HG03575 (cell line): ENCODE measurements at regions not wholly inside any gene's neighbourhood (a gene's known extent, or its start where the extent isn't known, plus 50 kb on each side); places are given as distances from the start of the nearest gene placed in this dataset.

ENCODE experiments used
- ATAC-seq: cut with Tn5 transposase; IDR thresholded peaks from one replicate; pipeline ENCODE4 v1.9.1; 2021; ENCODE audit not compliant: unreplicated experiment, insufficient number of reproducible peaks, low FRiP score; ENCODE audit errors: extremely low read depth

DNA sequence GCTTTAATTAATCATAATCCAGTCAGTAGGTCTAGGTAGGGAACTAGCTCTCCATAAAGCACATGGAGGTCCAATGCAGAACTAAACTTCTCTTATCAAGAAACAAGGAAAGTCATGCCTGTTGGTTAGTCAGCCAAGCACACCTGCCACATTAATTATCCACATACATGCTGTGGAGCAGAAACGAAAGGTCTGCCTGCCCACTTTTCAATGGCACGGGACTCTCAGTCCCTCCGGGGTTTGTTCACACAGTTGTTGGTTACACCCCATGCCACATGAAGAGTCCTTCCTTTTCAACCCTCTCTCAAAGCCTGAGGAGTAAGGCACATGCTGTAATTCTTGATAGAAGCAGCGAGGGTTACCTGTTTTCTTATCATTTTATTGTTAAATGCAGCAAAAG lies 1096.4 kb upstream of the MAP3K7 start:
- ATAC-seq, result no peak

DNA sequence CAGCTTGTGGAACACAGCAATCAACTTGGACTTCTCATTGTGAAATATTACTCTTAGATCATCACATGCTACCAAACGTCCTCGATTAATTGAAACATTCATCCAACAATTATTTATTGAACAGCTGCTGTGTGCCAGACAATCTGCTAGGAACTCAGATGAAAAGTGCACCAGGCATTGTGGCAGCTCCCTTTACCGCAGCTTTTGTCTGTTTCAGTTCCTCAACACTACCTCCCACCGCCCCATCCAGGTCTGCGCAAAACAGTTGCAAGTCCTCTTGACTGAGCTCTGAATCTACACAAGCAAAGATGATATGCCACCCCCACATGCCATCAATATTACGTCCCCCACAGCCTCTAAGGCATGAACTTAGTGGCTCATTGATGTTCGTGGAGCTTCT lies 1094.4 kb upstream of the MAP3K7 start:
- ATAC-seq, result no peak

DNA sequence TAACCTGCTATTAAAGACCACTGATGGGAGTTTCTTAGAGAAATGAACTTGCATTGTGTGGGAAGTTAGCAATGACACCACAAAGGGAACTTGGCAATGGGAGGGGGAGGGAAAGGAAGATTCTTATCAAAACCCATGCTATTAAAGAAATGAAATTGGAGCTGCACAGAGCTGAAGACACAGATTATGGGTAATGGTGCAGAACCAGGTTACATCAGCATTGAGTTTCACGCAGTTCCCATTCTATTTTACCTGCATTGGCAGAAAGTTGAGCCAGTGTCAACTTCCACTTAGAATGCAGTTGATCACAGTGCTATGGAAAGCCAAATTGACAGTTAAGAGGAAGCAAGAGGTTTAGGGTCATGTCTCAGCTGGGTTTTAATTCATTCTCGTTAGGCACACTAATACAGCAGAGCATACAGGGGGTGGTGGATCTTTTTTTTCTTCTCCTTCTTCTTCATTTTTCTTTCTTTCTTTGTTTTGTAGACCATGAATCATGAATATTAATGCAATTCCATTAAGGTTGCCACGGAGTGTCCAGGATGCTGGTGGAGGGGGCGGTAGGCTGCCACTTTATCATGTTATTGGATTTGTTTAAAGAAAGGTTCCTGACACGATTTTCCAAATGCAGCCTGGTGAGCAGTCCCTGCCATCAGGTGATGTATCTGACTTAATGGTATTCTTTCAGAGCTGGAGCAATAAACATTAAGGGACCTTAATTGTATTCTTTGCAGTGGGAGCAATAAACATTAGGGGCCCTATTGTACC lies 1092.0 kb upstream of the MAP3K7 start:
- no peak for ATAC-seq

DNA sequence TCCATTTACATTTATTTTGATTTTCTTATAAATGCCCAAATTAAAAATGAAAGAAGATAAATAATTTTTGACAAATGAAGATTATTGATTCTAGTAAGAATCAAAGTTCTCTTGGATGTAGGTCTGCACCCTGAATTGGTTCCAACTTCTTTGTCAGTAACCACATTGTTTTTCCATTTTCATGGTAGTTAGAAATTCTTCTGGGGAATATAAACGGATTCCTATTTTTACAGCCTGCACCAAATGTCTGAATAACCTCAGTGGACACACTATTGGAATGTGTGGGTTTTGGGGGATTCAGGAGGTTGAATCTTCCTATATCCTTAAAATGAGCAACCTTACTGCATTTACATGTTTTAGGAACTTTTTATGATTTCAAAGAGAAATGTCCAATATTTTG lies 1085.3 kb upstream of the MAP3K7 start:
- ATAC-seq, result no peak

DNA sequence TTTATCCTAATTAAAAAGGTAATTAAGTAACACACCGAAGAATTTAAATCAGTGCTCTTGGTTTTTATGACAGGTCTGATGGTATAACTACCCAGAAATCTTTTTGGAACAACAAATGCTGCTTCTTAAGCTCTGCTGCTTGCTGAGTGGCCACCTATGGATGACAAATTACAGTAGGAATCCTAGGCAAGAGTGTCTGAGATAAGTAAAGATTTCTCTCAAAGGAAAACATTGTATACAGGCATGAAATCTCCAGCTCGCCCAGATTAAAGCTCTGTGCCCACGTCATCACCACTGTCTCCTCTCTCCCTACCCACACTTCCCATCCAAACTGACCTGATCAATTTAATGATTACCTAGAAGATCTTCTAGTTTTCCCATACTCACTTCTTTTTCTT lies 1083.0 kb upstream of the MAP3K7 start:
- no peak for ATAC-seq

DNA sequence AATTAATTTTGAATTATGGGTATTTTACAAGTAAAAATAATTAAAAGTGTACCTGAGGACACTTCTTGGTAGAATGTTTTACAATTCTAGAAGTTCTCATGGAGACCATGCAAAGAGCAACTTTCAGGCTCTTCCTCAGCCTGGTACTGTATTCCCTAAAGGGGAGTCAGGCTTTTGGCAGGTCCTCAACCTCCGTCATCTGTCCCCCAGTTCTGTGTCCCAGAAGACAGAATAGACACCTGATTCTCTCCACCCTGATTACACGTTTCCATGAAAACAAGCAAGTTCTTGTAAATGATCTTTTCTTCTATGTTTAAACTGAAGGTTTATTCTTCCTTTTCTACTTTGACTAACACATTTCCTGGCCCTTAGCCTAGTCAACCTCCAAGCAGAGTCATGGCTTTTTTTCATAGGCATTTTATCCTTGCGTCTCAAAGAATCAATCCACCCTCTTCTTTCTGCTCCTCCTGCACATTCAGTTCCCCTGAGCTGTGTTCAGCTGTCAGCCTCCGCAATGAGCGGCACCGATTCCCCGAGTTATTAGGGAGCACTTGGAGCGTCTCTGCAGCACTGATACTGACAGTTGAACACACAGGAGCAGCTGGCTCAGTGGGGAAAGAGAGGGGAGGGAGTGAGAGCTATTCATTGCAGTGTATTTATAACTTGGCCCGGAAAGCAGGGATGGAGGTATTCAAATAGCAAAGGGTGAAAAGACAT lies 1082.4 kb upstream of the MAP3K7 start:
- no peak for ATAC-seq

DNA sequence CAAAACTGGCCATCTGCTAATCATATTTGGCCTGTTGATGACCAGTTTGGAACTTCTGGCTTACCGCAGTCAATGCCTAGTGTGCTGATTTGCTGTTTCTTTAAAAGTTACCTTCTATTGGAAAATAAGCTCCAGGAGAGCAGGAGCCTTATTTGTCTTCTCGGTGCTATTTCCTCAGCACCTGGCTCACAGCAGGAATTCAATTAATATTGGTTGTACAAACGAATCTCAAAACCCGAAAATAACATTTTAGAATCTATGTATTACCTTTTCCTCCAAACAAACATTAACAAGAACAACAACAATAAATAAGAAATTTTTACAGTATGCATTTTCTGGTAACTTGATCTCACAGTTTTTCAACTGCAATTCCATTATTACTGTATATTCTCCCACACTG lies 1080.7 kb upstream of the MAP3K7 start:
- no peak for ATAC-seq

DNA sequence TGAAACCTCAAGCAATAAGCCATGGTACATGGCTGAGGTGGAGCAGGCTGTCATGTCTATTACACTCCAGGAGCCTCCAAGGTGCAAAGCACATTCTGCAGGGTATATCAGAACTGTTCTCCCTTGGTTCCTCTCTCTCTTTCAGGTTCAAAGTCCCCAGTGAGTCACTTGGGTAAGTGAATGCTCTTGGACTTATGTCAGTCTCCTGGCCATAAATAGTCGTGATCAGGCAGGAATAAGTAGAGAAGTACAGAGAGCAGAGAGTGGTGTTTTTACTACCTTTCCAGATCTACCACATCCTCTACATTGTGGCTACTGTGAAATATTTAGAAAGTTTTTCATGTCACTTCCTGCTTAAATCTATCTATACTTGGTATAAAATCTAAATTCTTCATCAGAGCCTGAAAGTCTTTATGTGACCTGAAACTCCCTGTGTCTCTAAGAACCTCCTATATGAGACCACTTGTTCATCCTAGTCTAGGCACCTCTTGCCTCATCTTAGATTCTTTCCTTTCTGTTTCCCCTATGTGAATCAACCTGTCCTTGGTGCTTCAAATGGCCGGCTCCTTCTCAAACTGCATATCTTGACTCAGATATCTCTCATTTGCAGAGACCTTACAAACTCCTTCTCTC lies 1077.6 kb upstream of the MAP3K7 start:
- ATAC-seq, result no peak

DNA sequence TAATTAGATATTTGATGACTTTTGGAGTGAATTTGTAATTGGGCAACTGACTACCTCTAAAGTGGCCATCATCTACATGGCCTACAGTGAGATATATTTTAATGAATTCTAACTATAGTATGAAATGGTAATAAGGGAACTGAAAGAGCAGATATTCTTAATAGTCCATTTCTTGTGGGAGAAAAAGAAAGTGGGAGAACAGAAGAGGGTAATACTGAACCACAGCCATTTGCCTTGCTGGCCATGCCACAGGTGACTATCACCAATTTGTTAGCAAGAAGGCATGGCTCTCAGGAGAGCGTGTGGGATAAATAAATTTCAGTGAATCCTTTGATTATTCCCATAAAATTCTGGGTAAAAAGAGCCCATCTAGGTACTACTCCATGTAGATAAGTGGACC lies 1074.0 kb upstream of the MAP3K7 start:
- no peak for ATAC-seq

DNA sequence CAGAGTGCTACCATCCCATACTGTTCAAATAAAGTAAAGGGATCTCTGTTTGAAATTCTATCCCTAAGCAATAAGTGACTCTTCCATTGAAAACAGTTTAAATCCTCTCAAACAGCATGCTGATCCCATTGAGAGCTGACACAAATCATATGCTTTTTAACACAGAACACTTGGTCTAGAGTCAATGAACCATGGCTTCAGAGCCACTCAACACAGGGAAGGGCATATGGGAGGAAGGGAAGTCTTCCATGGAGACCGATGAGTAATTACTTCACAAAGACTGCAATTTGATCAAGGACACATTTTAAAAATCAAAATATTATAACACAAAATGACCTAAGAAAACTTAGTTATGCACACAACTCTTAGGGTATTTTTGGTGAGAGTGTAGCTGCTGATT lies 1073.0 kb upstream of the MAP3K7 start:
- no peak for ATAC-seq

DNA sequence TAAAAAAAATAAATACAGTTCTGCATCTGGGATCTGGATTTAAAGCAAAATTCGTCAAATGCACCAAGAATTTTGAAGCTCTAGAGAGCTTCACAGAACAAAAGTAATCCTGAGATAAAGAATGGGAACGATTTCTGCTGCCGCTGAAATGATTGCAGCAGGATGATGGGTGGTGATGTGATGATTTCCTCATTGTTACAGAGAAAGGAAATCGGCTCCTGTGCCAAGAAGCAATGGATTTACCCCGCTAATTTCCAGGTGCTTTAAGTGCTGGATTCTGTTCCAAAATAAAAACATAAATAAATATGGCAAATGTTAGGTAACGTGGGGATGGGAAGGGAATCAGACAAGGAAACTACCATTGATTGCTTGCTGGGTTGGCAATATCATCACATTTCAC lies 1067.9 kb upstream of the MAP3K7 start:
- no peak for ATAC-seq

DNA sequence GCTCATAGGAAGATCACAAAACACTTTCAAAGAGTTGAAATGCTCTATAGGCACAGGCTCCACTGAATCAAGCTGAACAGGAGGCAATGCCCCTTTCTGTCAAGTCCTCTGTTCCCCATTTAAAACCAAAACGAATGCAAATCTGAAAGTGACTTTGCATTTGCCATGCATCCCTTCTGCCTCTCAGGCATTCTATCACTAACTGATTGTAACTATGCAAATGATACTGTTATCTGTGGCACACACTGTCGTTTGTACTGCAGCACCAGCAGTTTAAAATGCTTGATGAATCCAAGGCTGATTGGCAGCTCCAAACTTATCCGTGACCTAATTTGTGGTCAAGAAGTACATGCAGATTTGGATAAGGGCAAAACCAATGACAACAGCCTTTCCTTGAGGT lies 1067.5 kb upstream of the MAP3K7 start:
- no peak for ATAC-seq

DNA sequence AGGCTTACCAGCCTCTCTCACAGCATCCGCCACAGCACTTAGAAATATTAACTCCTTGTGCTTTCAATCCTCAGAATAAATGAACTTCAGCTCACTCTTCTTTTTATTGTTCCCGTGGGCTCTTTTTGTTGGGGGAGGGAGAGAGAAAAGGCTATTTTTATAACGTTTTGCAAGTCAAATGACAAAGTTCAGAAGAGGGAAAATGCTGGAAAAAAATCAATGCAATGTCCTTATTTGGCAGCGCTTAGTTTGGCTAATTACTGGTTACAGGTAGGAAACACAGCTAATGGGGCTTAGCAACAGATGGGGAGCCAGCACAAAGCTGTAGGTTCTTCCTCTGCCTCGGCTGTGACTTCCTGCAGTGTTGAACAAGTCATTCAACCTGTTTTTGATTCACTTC lies 1067.0 kb upstream of the MAP3K7 start:
- ATAC-seq, result no peak

DNA sequence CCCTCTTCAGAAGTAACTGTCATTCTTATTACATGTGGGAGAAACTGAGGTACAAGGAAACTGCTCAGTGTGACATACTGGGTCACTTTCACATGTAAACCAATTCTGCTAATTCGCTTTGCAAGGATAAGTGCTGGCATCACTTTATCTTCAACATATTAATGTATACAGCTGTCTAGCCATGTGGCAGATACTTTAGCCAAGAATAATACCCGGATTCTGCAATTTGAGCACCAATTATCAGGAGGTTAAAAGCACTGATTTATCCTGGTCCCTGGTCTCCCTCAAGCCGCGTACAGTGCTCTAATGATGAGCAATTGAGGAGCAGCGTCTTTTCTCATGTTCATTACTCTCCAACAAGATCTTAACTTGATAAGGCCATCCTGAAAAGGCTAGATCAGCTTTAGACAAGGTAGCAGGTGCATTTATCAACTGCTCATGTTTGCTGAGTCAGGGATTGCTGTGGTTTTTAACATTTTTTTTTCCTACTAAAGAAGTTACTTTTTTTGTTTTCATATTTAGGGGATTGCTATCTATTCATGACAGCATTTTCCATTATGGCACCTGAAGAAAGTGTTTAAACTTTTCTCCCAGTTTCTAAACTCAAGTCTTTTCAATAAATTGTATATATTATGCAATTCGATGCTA lies 1066.3 kb upstream of the MAP3K7 start:
- no peak for ATAC-seq

DNA sequence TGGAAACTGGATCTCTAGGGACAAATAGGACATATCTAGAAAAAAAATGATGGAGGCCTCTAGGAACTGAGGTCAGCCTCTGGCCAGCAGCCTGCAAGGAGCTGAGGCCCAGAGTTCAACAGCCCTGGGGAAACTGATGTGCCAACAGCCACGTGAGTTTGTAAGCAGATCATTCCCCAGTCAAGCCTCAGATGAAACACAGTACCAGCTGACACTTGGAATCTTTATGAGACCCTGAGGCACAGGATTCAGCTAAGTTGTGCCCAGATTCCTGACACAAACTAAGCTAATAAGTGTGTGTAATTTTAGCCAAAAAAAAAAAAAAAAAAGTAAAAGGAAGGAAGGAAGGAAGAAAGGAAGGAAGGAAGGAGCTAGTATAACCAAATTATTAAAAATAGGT lies 1059.8 kb upstream of the MAP3K7 start:
- ATAC-seq, result no peak

DNA sequence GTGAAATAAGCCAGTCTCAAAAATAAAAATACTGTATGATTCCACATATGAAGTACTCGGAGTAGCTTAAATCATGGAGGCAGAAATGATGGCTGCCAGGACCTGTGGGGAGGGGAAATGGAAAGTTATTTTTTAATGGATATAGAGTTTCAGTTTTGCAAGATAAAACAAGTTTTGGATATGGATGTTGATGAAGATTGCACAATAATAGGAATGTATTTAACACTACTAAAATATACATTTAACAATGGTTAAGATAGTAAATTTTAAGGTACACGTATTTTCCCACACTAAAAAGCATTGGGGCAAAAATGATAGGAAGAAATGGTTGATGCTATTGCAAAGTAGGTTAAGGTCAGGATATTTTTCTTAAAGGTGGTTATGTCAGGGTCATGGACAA lies 1058.9 kb upstream of the MAP3K7 start:
- no peak for ATAC-seq

DNA sequence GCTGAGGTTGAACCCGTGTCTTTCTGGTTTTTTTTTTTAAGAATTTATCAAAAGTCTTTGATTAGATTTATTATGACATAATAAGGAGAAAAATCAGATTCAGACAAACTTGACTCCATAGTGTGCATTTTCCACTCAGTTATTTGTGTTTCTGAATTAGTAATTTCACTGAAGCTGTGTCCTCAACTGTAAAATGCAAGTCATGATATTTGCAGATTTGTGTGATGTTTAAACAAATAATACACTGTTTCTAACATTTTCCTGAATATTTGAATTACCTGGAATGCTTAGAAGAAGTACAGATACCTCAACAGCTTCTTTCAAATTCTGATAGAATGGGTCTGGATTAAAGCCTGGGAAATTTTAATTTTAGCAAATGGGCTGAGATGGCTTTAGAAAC lies 1050.3 kb upstream of the MAP3K7 start:
- ATAC-seq, result no peak

DNA sequence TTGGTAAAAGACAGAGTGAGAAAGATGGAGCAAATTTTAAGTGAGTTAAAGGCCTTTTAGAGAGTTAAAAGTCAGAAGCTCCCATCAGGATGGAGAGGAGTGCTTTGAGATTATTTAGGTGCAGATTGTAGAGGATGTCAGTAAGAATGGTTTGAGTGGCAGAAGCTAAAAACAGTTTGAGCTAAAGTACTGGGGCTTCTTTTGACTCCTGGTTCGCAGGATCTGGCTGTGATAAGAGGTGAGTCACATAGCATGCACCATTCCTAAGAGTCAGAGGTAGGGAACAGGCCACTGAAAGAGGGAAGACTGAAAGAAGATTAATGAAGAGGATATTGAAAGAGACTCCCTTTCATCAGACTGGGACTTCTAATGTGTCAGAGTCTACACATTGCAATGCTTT lies 1047.9 kb upstream of the MAP3K7 start:
- no peak for ATAC-seq

DNA sequence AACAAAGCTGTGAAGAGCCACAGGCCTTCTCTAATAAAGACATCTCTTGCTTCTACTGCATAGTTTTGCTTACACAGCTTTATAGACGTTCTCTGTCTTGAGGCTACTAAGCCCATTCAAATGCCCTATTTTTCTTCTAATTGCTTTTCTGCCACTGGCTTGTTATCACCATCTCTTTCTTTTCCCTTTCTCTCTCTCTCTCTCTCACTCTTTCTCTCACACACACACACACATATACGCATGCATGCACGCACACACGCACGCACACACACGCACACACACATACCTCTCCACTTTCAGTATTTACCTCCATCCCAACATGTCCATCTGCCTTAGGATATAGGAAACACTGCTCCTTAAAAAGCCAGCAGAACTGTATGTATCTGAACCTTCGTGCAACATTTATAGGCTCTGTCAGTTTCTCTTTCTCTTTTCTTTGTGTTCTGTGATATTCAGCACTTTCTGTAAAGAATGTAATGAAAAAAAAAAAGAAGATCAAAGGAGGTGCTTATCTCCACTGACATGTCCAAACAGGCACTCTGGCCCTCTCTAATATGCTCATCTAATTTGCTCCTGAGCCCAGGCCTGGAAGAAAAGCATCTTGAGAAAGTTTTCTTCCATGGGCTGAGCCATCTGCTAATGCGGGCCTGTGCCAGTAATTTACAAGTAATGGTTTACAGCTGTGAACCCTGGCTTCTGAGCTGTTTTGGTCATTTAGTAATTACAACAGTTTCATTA lies 1046.7 kb upstream of the MAP3K7 start:
- ATAC-seq, result no peak
